H9 (cell line): ENCODE measurements at regions not wholly inside any gene's neighbourhood (a gene's known extent, or its start where the extent isn't known, plus 50 kb on each side); places are given as distances from the start of the nearest gene placed in this dataset.

ENCODE experiments used
- DNase-seq: peaks from one replicate; pipeline ENCODE4 v3.0.0-alpha.2; 2017
- H2AFZ ChIP-seq: one replicate; pipeline ENCODE4 v1.6.1; 2013; ENCODE audit warnings: mild to moderate bottlenecking, low read length, control low read depth, moderate library complexity
- H2AK5ac ChIP-seq: 2 replicates; pipeline ENCODE4 v1.6.1; 2013; ENCODE audit warnings: low read length, control low read depth, mixed read lengths; ENCODE audit not compliant: insufficient read length
- H2BK120ac ChIP-seq: one replicate; pipeline ENCODE4 v1.6.1; 2013; ENCODE audit warnings: low read depth, mild to moderate bottlenecking, low read length, control low read depth, inconsistent platforms; ENCODE audit not compliant: poor library complexity, severe bottlenecking
- H2BK12ac ChIP-seq: 2 replicates; pipeline ENCODE4 v1.6.1; 2013; ENCODE audit warnings: low read length, control low read depth, mixed read lengths, low read depth; ENCODE audit not compliant: insufficient read length
- H2BK15ac ChIP-seq: 2 replicates; pipeline ENCODE4 v1.6.1; 2013; ENCODE audit warnings: low read depth, low read length, control low read depth
- H2BK20ac ChIP-seq: one replicate; pipeline ENCODE4 v1.6.1; 2013; ENCODE audit warnings: low read depth, mild to moderate bottlenecking, low read length, control low read depth, inconsistent platforms; ENCODE audit not compliant: poor library complexity, severe bottlenecking
- H2BK5ac ChIP-seq: 2 replicates; pipeline ENCODE4 v1.6.1; 2013; ENCODE audit warnings: low read length, control low read depth, mixed read lengths; ENCODE audit not compliant: insufficient read length
- H3K14ac ChIP-seq: 2 replicates; pipeline ENCODE4 v1.6.1; 2013; ENCODE audit warnings: low read length, control low read depth; ENCODE audit not compliant: insufficient read depth
- H3K18ac ChIP-seq: 2 replicates; pipeline ENCODE4 v1.6.1; 2013; ENCODE audit warnings: low read depth, mild to moderate bottlenecking, mixed read lengths, low read length, control low read depth; ENCODE audit not compliant: insufficient read length
- H3K23ac ChIP-seq: 2 replicates; pipeline ENCODE4 v1.6.1; 2013; ENCODE audit warnings: low read length, control low read depth, mixed read lengths, low read depth; ENCODE audit not compliant: insufficient read length
- H3K23me2 ChIP-seq: 2 replicates; pipeline ENCODE4 v1.6.1; 2013; ENCODE audit warnings: low read depth, mild to moderate bottlenecking, mixed read lengths, low read length, control low read depth; ENCODE audit not compliant: insufficient read length, poor library complexity, severe bottlenecking
- H3K27ac ChIP-seq: 2 replicates; pipeline ENCODE4 v1.5.1; 2013; ENCODE audit warnings: low read length, control low read depth, mixed read lengths, low read depth; ENCODE audit not compliant: insufficient read length
- H3K27me3 ChIP-seq: 2 replicates; pipeline ENCODE4 v1.6.1; 2013; ENCODE audit warnings: low read length, control low read depth, inconsistent platforms; ENCODE audit not compliant: insufficient read depth
- H3K4ac ChIP-seq: 2 replicates; pipeline ENCODE4 v1.6.1; 2013; ENCODE audit warnings: low read depth, mild to moderate bottlenecking, control low read depth, inconsistent platforms, low read length, moderate library complexity
- H3K4me1 ChIP-seq: 2 replicates; pipeline ENCODE4 v1.6.1; 2013; ENCODE audit warnings: low read length, control low read depth, inconsistent platforms; ENCODE audit not compliant: insufficient read depth
- H3K4me2 ChIP-seq: 2 replicates; pipeline ENCODE4 v1.6.1; 2013; ENCODE audit warnings: low read length, control low read depth, mixed read lengths; ENCODE audit not compliant: insufficient read length, insufficient read depth
- H3K56ac ChIP-seq: 2 replicates; pipeline ENCODE4 v1.6.1; 2013; ENCODE audit warnings: low read depth, mild to moderate bottlenecking, mixed read lengths, low read length, control low read depth; ENCODE audit not compliant: insufficient read length
- H3K79me1 ChIP-seq: 2 replicates; pipeline ENCODE4 v1.6.1; 2013; ENCODE audit warnings: low read depth, mild to moderate bottlenecking, moderate library complexity, low read length, control low read depth, inconsistent platforms; ENCODE audit not compliant: insufficient read depth, poor library complexity, severe bottlenecking
- H3K79me2 ChIP-seq: 2 replicates; pipeline ENCODE4 v1.6.1; 2013; ENCODE audit warnings: low read length, control low read depth, inconsistent platforms; ENCODE audit not compliant: insufficient read depth
- H3K9ac ChIP-seq: 2 replicates; pipeline ENCODE4 v1.6.1; 2013; ENCODE audit warnings: low read length, control low read depth, mixed read lengths; ENCODE audit not compliant: insufficient read length; ENCODE audit errors: extremely low read depth
- H3K9me3 ChIP-seq: one replicate; pipeline ENCODE4 v1.6.1; 2013; ENCODE audit warnings: low read depth, low read length, inconsistent platforms; ENCODE audit not compliant: control insufficient read depth
- H3T11ph ChIP-seq: one replicate; pipeline ENCODE4 v1.6.1; 2013; ENCODE audit warnings: mild to moderate bottlenecking, low read length, control low read depth, inconsistent platforms
- H4K20me1 ChIP-seq: one replicate; pipeline ENCODE4 v1.6.1; 2013; ENCODE audit not compliant: control insufficient read depth, insufficient read length, insufficient read depth
- H4K5ac ChIP-seq: 2 replicates; pipeline ENCODE4 v1.6.1; 2013; ENCODE audit warnings: low read depth, mild to moderate bottlenecking, mixed read lengths, low read length, control low read depth; ENCODE audit not compliant: insufficient read length
- H4K8ac ChIP-seq: replicated peaks from 2 replicates; pipeline ENCODE4 v1.6.1; 2013; ENCODE audit warnings: low read length, control low read depth, mixed read lengths, low read depth; ENCODE audit not compliant: insufficient read length
- H4K91ac ChIP-seq: 2 replicates; pipeline ENCODE4 v1.6.1; 2013; ENCODE audit warnings: low read depth, mild to moderate bottlenecking, moderate library complexity, mixed read lengths, low read length, control low read depth; ENCODE audit not compliant: insufficient read length
- H3K27ac Mint-ChIP-seq, 3 experiments: 2 replicates in 2 of 3; 3 replicates in 1 of 3; pipeline ENCODE4 v1.8.0; 2020 to 2021; ENCODE audit warnings: mixed read lengths in 3 of 3, mild to moderate bottlenecking in 1 of 3, moderate library complexity in 1 of 3
- H3K27me3 Mint-ChIP-seq: 2 replicates; pipeline ENCODE4 v1.8.0; 2021; ENCODE audit warnings: low read depth, mild to moderate bottlenecking, moderate library complexity, mixed read lengths
- H3K36me3 Mint-ChIP-seq, 3 experiments: 2 replicates in 2 of 3; 3 replicates in 1 of 3; pipeline ENCODE4 v1.8.0; 2020 to 2021; ENCODE audit warnings: low read depth in 3 of 3, mixed read lengths in 3 of 3; ENCODE audit not compliant: insufficient read depth in 1 of 3
- H3K4me1 Mint-ChIP-seq, 2 experiments: 2 replicates each; pipeline ENCODE4 v1.8.0; 2020; ENCODE audit warnings: mixed read lengths in 2 of 2
- H3K4me3 Mint-ChIP-seq, 2 experiments: 2 replicates in 1 of 2; 3 replicates in 1 of 2; pipeline ENCODE4 v1.8.0; 2020 to 2021; ENCODE audit warnings: mild to moderate bottlenecking in 2 of 2, mixed read lengths in 2 of 2, moderate library complexity in 1 of 2
- H3K9me3 Mint-ChIP-seq, 2 experiments: 2 replicates in 1 of 2; 3 replicates in 1 of 2; pipeline ENCODE4 v1.8.0; 2020; ENCODE audit warnings: mild to moderate bottlenecking in 2 of 2, mixed read lengths in 2 of 2, moderate library complexity in 1 of 2
- WGBS: extraction: QIAGEN DNeasy Blood & Tissue Kit; methylation state at CpG from one replicate; pipeline ENCODE4 v1.1.7; 2013; ENCODE audit warnings: missing lambda C conversion rate, low lambda C conversion rate, mixed read lengths; ENCODE audit not compliant: insufficient read length; ENCODE audit errors: extremely low coverage; 5-methylcytosine and 5-hydroxymethylcytosine counted together
- TF ChIP-seq, protein P1 (sequence below): fragments of 200-600 bp; sonication (generic); conservative IDR thresholded peaks from 3 replicates; pipeline ENCODE4 v1.8.0; 2021; ENCODE audit warnings: antibody characterized with exemption, mild to moderate bottlenecking

DNA sequence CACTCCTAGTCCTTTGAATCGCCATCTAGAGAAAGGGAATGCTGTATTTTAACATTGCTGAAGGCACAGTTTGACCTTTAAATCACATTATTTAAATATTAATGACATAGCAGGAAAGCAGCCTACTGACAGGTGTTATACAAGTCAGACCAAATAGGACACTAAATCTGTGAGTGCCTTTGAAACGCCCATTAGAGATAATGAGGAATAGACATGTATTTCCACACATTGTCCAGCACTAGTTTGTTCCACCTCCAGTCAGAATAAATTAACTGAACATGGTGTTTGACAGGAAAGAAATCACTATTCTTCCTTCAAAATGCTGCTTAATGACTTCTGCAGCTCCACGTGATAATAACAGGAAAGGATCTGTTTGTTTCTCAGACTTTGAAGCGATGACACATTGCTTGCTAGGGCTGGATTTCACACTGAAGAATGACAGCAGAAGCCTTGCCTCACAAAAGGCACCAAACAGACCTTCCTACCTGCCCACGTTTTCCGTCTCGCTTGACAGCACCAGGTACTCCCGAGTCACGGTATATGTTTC is 90.5 kb upstream of the DDX18 start:
- Histone ChIP-seq H2BK5ac (no peak overlapping the region), H3T11ph (no peak overlapping the region), H3K56ac (no peak overlapping the region), H2BK15ac (no peak overlapping the region), H3K27me3 (no peaks in the 10 kb centered on the region), H3K9me3 (no peaks in the 10 kb centered on the region), H4K8ac (no peak overlapping the region), H3K79me2 (no peaks in the 10 kb centered on the region), H4K5ac (no peak overlapping the region), H3K9ac (no peak overlapping the region), H3K18ac (no peak overlapping the region), H2BK12ac (no peak overlapping the region), H3K27ac (no peak overlapping the region), H3K23ac (no peak overlapping the region), H4K91ac (no peak overlapping the region), H2BK120ac (no peak overlapping the region), H3K4ac (no peak overlapping the region), H2BK20ac (no peak overlapping the region), H3K4me2 (no peak overlapping the region), H2AK5ac (no peak overlapping the region), H4K20me1 (no peaks in the 10 kb centered on the region), H3K79me1 (no peaks in the 10 kb centered on the region), H3K23me2 (no peaks in the 10 kb centered on the region), H3K4me1 (no peaks in the 10 kb centered on the region), H3K14ac (no peak overlapping the region), H2AFZ (no peak overlapping the region)
- H3K27me3 Mint-ChIP-seq = peaks cover 2% of the 10 kb centered on the region; the same call in 1 of the 2 replicates
- no peak for DNase-seq
- H3K4me3 Mint-ChIP-seq = no peak overlapping the region
- TF ChIP-seq, protein P1, sequence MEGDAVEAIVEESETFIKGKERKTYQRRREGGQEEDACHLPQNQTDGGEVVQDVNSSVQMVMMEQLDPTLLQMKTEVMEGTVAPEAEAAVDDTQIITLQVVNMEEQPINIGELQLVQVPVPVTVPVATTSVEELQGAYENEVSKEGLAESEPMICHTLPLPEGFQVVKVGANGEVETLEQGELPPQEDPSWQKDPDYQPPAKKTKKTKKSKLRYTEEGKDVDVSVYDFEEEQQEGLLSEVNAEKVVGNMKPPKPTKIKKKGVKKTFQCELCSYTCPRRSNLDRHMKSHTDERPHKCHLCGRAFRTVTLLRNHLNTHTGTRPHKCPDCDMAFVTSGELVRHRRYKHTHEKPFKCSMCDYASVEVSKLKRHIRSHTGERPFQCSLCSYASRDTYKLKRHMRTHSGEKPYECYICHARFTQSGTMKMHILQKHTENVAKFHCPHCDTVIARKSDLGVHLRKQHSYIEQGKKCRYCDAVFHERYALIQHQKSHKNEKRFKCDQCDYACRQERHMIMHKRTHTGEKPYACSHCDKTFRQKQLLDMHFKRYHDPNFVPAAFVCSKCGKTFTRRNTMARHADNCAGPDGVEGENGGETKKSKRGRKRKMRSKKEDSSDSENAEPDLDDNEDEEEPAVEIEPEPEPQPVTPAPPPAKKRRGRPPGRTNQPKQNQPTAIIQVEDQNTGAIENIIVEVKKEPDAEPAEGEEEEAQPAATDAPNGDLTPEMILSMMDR = no peak
- WGBS = no CpG with 5 or more reads among the region's 9 CpGs
- peaks cover 0 to 14% (median 0%) of the 10 kb centered on the region in 3 experiments; a peak in 2 of 7 replicates for H3K36me3 Mint-ChIP-seq
- H3K9me3 Mint-ChIP-seq = peaks cover 5 to 19% of the 10 kb centered on the region in 2 experiments; a peak in 3 of 5 replicates
- no peaks in the 10 kb centered on the region for H3K4me1 Mint-ChIP-seq
- no peak overlapping the region for H3K27ac Mint-ChIP-seq
